Osteoblast (primary cell): ENCODE measurements at regions not wholly inside any gene's neighbourhood (a gene's known extent, or its start where the extent isn't known, plus 50 kb on each side); places are given as distances from the start of the nearest gene placed in this dataset.

ENCODE experiments used
- DNase-seq: peaks from one replicate; pipeline ENCODE4 v3.0.0; 2011; ENCODE audit warnings: low spot score, mixed read lengths; ENCODE audit not compliant: insufficient read length; ENCODE audit errors: missing footprints
- H2AFZ ChIP-seq: 2 replicates; pipeline ENCODE4 v1.6.0; 2011; ENCODE audit warnings: mild to moderate bottlenecking, low read length
- H3K27ac ChIP-seq: 2 replicates; pipeline ENCODE4 v1.5.1; 2011; ENCODE audit warnings: mild to moderate bottlenecking, low read depth, low read length, moderate library complexity
- H3K27me3 ChIP-seq: 2 replicates; pipeline ENCODE4 v1.6.0; 2012; ENCODE audit warnings: mild to moderate bottlenecking, control low read depth, inconsistent platforms, low read length, moderate library complexity; ENCODE audit not compliant: insufficient read depth
- H3K36me3 ChIP-seq: 2 replicates; pipeline ENCODE4 v1.5.1; 2011; ENCODE audit warnings: mild to moderate bottlenecking, low read length, control low read depth, moderate library complexity; ENCODE audit not compliant: insufficient read depth
- H3K4me1 ChIP-seq: 2 replicates; pipeline ENCODE4 v1.5.1; 2011; ENCODE audit warnings: mild to moderate bottlenecking, low read length, control low read depth, moderate library complexity; ENCODE audit not compliant: insufficient read depth
- H3K4me2 ChIP-seq: 2 replicates; pipeline ENCODE4 v1.6.0; 2011; ENCODE audit warnings: mild to moderate bottlenecking, low read length; ENCODE audit not compliant: insufficient read depth
- H3K4me3 ChIP-seq: fragments of 200-600 bp; sonication (generic); 3 replicates; pipeline ENCODE4 v1.5.1; 2012; ENCODE audit warnings: mild to moderate bottlenecking, low read length, inconsistent platforms; ENCODE audit not compliant: insufficient read depth
- H3K79me2 ChIP-seq: 2 replicates; pipeline ENCODE4 v1.6.0; 2012; ENCODE audit warnings: mild to moderate bottlenecking, low read length, control low read depth, inconsistent platforms; ENCODE audit not compliant: insufficient read depth
- H3K9me3 ChIP-seq: 2 replicates; pipeline ENCODE4 v1.5.1; 2011; ENCODE audit warnings: low read depth, low read length, control low read depth
- H4K20me1 ChIP-seq: 2 replicates; pipeline ENCODE4 v1.6.0; 2012; ENCODE audit warnings: mild to moderate bottlenecking, low read length, control low read depth; ENCODE audit not compliant: insufficient read depth
- CTCF ChIP-seq: IDR thresholded peaks from 2 replicates; pipeline ENCODE4 v1.5.1; 2011; ENCODE audit warnings: mild to moderate bottlenecking, low read depth, low read length, moderate library complexity; ENCODE audit errors: extremely low read depth

- Histone ChIP-seq H3K4me2 (no peak overlapping the region), H3K36me3 (no peaks in the 10 kb centered on the region), H2AFZ (no peak overlapping the region), H3K27me3 (no peaks in the 10 kb centered on the region), H3K79me2 (no peaks in the 10 kb centered on the region), H3K27ac (no peak overlapping the region), H3K4me3 (no peak overlapping the region), H4K20me1 (no peaks in the 10 kb centered on the region), H3K4me1 (no peaks in the 10 kb centered on the region), H3K9me3 (no peaks in the 10 kb centered on the region)
- TF ChIP-seq CTCF: no peak
- DNase-seq: no peak
Observed at GRCh38 chr11:56852131-56852530, 103.6 kb upstream of the OR9G4 start.

DNA sequence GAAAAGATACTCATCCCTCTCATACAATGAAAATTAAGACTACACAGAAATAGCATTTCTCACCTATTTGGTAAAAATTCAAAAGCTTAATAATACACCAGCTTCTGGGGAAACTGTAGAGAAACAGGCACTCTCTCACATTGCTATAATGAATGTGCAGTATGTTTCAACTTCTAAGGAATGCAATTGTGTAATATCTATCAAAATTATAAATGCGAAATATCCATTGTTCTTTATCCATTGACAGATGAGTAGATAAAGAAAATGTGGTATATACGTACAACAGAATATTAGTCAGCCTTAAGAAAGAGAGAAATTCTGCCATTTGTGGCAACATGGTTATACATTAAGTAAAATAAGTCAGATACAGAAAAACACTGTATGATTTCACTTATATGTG is 101.4 kb upstream of the OR9G4 start:
- no peaks in the 10 kb centered on the region for H3K36me3 ChIP-seq
- DNase-seq: no peak
- no peak overlapping the region for H2AFZ ChIP-seq
- TF ChIP-seq CTCF: no peak
- no peaks in the 10 kb centered on the region for H3K4me1 ChIP-seq
- no peak overlapping the region for H3K4me2 ChIP-seq
- H3K9me3 ChIP-seq: no peaks in the 10 kb centered on the region
- H3K79me2 ChIP-seq: no peaks in the 10 kb centered on the region
- H3K27ac ChIP-seq: no peak overlapping the region
- no peak overlapping the region for H3K4me3 ChIP-seq
- H4K20me1 ChIP-seq: no peaks in the 10 kb centered on the region
- no peaks in the 10 kb centered on the region for H3K27me3 ChIP-seq

DNA sequence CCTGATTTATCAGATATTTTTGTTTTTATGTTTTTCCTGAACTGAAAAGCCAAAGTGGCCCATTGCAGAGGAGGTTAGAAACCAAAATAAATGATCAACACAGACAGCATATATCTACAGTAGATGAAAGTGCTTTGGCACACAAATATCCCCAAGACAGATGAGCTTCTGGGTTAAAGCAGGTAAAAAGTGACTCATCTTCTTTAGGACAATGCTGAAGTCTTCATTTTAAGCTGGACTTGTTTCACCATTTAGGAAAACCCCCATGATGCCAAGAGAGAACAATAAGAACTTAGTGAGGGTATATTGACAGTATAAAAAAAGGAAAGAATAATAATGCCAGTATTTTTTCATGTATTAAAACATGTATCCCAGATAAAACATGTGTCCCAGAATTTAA is 100.8 kb upstream of the OR9G4 start:
- Histone ChIP-seq H3K27me3 (no peaks in the 10 kb centered on the region), H2AFZ (no peak overlapping the region), H3K4me3 (no peak overlapping the region), H3K4me1 (no peaks in the 10 kb centered on the region), H3K4me2 (no peak overlapping the region), H3K9me3 (no peaks in the 10 kb centered on the region), H3K27ac (no peak overlapping the region), H3K79me2 (no peaks in the 10 kb centered on the region), H3K36me3 (no peaks in the 10 kb centered on the region), H4K20me1 (no peaks in the 10 kb centered on the region)
- TF ChIP-seq CTCF: no peak
- no peak for DNase-seq

GRCh38 chr11:56848141-56848809 is 99.8 kb upstream of the OR9G4 start:
- Histone ChIP-seq H3K36me3 (no peaks in the 10 kb centered on the region), H3K27ac (no peak overlapping the region), H3K9me3 (no peaks in the 10 kb centered on the region), H3K4me2 (no peak overlapping the region), H3K4me1 (no peaks in the 10 kb centered on the region), H3K27me3 (no peaks in the 10 kb centered on the region), H3K4me3 (no peak overlapping the region), H3K79me2 (no peaks in the 10 kb centered on the region), H4K20me1 (no peaks in the 10 kb centered on the region), H2AFZ (no peak overlapping the region)
- TF ChIP-seq CTCF: no peak
- peak; percentile 61 for DNase-seq
